ENCODE measurements at regions not wholly inside any gene's neighbourhood (a gene's known extent, or its start where the extent isn't known, plus 50 kb on each side); places are given as distances from the start of the nearest gene placed in this dataset.
"Not testable (repeated sequence)": the region's sequence is repeated elsewhere in the genome, so short reads cannot be mapped to it uniquely, and the experiment has no call there.

DNA sequence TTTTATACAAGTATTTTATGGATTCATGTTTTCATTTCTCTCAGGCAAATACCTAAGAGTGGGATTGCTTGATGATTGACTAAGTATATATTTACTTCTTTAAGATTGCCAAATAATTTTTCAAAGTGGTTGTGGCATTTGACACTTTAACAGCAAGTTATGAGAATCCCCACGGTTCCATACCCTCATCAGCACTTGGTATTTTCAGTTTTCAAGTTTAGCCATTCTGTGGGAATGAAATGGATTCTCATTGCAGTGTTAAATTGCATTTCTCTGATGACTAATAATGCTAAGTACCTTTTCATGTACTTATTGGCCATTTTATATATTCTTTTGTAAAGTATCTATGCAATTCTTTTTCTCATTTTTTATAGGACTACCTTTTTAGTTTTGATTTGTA, 301.5 kb upstream of the DIO3 start:
- DNase-seq (ENCODE audit: low read depth, low spot score) (no peak), ATAC-seq (no peak)
- no peak for TF ChIP-seq YY1 (IDR thresholded peaks at IDR 0.05; ENCODE audit: extremely low read depth, insufficient replicate concordance, low read depth, low read length)
- TF ChIP-seq SP1 (IDR thresholded peaks at IDR 0.05; ENCODE audit: low read depth) = no peak
- no peak for TF ChIP-seq POLR2A (IDR thresholded peaks at IDR 0.05; ENCODE audit: borderline replicate concordance, extremely low read depth, insufficient read depth, insufficient read length)
- TF ChIP-seq POLR2AphosphoS5 (IDR thresholded peaks at IDR 0.05; ENCODE audit: low read depth, low read length) = no peak
- TF ChIP-seq ELF1 (IDR thresholded peaks at IDR 0.05; ENCODE audit: borderline replicate concordance, low read depth) = no peak
- TF ChIP-seq RAD21 (IDR thresholded peaks at IDR 0.05; ENCODE audit: low read depth) = no peak
- TF ChIP-seq SRF (IDR thresholded peaks at IDR 0.05; ENCODE audit: low read depth) = no peak
- TF ChIP-seq CEBPB (IDR thresholded peaks at IDR 0.05; ENCODE audit: low read depth) = no peak
- H3K4me1 ChIP-seq (ENCODE audit: control insufficient read depth in 1 of 2, insufficient read depth in 2 of 2, low read length in 2 of 2) = no peaks in the 10 kb centered on the region
- H3K27ac ChIP-seq (ENCODE audit: low read depth, low read length) = no peak overlapping the region
- intact Hi-C loops (cut with micrococcal nuclease) = no loop called here
- H3K9me3 ChIP-seq (ENCODE audit: control insufficient read depth in 1 of 2, insufficient read depth in 1 of 2, low read depth in 1 of 2, low read length in 2 of 2) = no peaks in the 10 kb centered on the region
- no peak overlapping the region for H3K9ac ChIP-seq (ENCODE audit: low read length)
- no peaks in the 10 kb centered on the region for H3K9me2 ChIP-seq (ENCODE audit: insufficient read depth)
- no peak overlapping the region for H3K4me2 ChIP-seq (ENCODE audit: low read length)
- ChIA-PET POLR2A (no interaction called here), CTCF (no interaction called here), RAD21 (ENCODE audit: low non-redundant PET in 1 of 2, low total read pairs in 2 of 2, uncharacterized antibody in 2 of 2, unreplicated experiment in 2 of 2) (no interaction called here)
- H3K27me3 ChIP-seq (ENCODE audit: insufficient read depth, low read length) = peaks cover under 1% of the 10 kb centered on the region; the same call in 1 of the 2 replicates
- H3K36me3 ChIP-seq (ENCODE audit: control insufficient read depth in 1 of 2, insufficient read depth in 2 of 2, low read length in 2 of 2) = no peaks in the 10 kb centered on the region
- no peaks in the 10 kb centered on the region for H3K79me2 ChIP-seq (ENCODE audit: insufficient read depth, low read length)
- no TSS peak for BruUV-seq (replicated peaks)
- no peaks in the 10 kb centered on the region for H4K20me1 ChIP-seq (ENCODE audit: insufficient read depth)
- H2AFZ ChIP-seq (ENCODE audit: low read depth, low read length, poor library complexity, severe bottlenecking) = no peak overlapping the region
- no peak overlapping the region for H3K4me3 ChIP-seq (replicated peaks in 1 of 2; ENCODE audit: low read depth in 1 of 2, low read length in 2 of 2)

DNA sequence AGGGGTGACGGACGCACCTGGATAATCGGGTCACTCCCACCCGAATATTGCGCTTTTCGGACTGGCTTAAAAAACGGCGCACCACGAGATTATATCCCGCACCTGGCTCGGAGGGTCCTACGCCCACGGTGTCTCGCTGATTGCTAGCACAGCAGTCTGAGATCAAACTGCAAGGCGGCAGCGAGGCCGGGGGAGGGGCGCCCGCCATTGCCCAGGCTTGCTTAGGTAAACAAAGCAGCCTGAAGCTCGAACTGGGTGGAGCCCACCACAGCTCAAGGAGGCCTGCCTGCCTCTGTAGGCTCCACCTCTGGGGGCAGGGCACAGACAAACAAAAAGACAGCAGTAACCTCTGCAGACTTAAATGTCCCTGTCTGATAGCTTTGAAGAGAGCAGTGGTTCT, 294.9 kb upstream of the DIO3 start:
- BruUV-seq (replicated peaks); CTCF ChIA-PET; H3K27ac ChIP-seq (ENCODE audit: low read depth, low read length); H3K4me2 ChIP-seq (ENCODE audit: low read length); H3K36me3 ChIP-seq (ENCODE audit: control insufficient read depth in 1 of 2, insufficient read depth in 2 of 2, low read length in 2 of 2); H3K9ac ChIP-seq (ENCODE audit: low read length); H3K27me3 ChIP-seq (ENCODE audit: insufficient read depth, low read length); H3K79me2 ChIP-seq (ENCODE audit: insufficient read depth, low read length); H3K9me2 ChIP-seq (ENCODE audit: insufficient read depth); H3K9me3 ChIP-seq (ENCODE audit: control insufficient read depth in 1 of 2, insufficient read depth in 1 of 2, low read depth in 1 of 2, low read length in 2 of 2); intact Hi-C loops (cut with micrococcal nuclease); H3K4me3 ChIP-seq (replicated peaks in 1 of 2; ENCODE audit: low read depth in 1 of 2, low read length in 2 of 2); RAD21 ChIA-PET (ENCODE audit: low non-redundant PET in 1 of 2, low total read pairs in 2 of 2, uncharacterized antibody in 2 of 2, unreplicated experiment in 2 of 2); H2AFZ ChIP-seq (ENCODE audit: low read depth, low read length, poor library complexity, severe bottlenecking); POLR2A ChIA-PET; DNase-seq (ENCODE audit: low read depth, low spot score); ATAC-seq; H3K4me1 ChIP-seq (ENCODE audit: control insufficient read depth in 1 of 2, insufficient read depth in 2 of 2, low read length in 2 of 2); H4K20me1 ChIP-seq (ENCODE audit: insufficient read depth): not testable (repeated sequence)
